Thoracic aorta (tissue), 2 donors: ENCODE measurements at regions not wholly inside any gene's neighbourhood (a gene's known extent, or its start where the extent isn't known, plus 50 kb on each side); places are given as distances from the start of the nearest gene placed in this dataset.

Experiments
- ATAC-seq: fragments of 150-250 bp; one replicate; pipeline ENCODE4 v1.8.0; 2017; ENCODE audit warnings: low read depth; ENCODE audit not compliant: insufficient number of reproducible peaks, low FRiP score
- DNase-seq: peaks from one replicate; pipeline ENCODE4 v3.0.0-alpha.2; 2020; ENCODE audit warnings: low spot score
- H3K27ac ChIP-seq, 2 donors: fragments of 200-600 bp; sonication (generic); 1 replicate in 1 of 2; 2 replicates in 1 of 2; pipeline ENCODE4 v1.5.1; 2016; ENCODE audit warnings: mild to moderate bottlenecking in 2 of 2, moderate library complexity in 2 of 2
- H3K27me3 ChIP-seq: fragments of 200-600 bp; sonication (generic); replicated peaks from 2 replicates; pipeline ENCODE4 v1.6.0; 2016; ENCODE audit warnings: mild to moderate bottlenecking; ENCODE audit not compliant: insufficient read depth
- H3K36me3 ChIP-seq: fragments of 200-600 bp; sonication (generic); one replicate; pipeline ENCODE4 v1.5.1; 2016
- H3K4me1 ChIP-seq, 2 donors: fragments of 200-600 bp; sonication (generic); 1 replicate in 1 of 2; 2 replicates in 1 of 2; pipeline versions ENCODE4 v1.5.1 to v1.6.0; 2016; ENCODE audit warnings: low read depth in 2 of 2, mild to moderate bottlenecking in 1 of 2; ENCODE audit not compliant: control insufficient read depth in 1 of 2
- H3K4me3 ChIP-seq: fragments of 200-600 bp; sonication (generic); 2 replicates; pipeline ENCODE4 v1.5.1; 2016; ENCODE audit warnings: mild to moderate bottlenecking
- H3K9me3 ChIP-seq: fragments of 200-600 bp; sonication (generic); 2 replicates; pipeline ENCODE4 v1.5.1; 2016
- CTCF ChIP-seq: fragments of 200-600 bp; sonication (generic); IDR thresholded peaks from one replicate; pipeline ENCODE4 v1.5.1; 2019; ENCODE audit warnings: antibody characterized with exemption

- H3K27ac ChIP-seq: no peak overlapping the region
- H3K9me3 ChIP-seq: peaks cover 5% of the 10 kb centered on the region
- DNase-seq: no peak
- H3K36me3 ChIP-seq: no peaks in the 10 kb centered on the region
- TF ChIP-seq CTCF: no peak
- no peaks in the 10 kb centered on the region for H3K27me3 ChIP-seq
- no peak for ATAC-seq
- H3K4me1 ChIP-seq: no peaks in the 10 kb centered on the region
- H3K4me3 ChIP-seq: no peak overlapping the region
These were observed 877.3 kb downstream of the ROBO2 start for GRCh38 chr3:77917225-77917624.

GRCh38 chr3:77919244-77919643 lies 879.3 kb downstream of the ROBO2 start:
- Histone ChIP-seq H3K4me3 (no peak overlapping the region), H3K4me1 (no peaks in the 10 kb centered on the region), H3K9me3 (peaks cover 5% of the 10 kb centered on the region), H3K27me3 (no peaks in the 10 kb centered on the region), H3K27ac (no peak overlapping the region), H3K36me3 (no peaks in the 10 kb centered on the region)
- no peak for TF ChIP-seq CTCF
- ATAC-seq (no peak), DNase-seq (no peak)

DNA sequence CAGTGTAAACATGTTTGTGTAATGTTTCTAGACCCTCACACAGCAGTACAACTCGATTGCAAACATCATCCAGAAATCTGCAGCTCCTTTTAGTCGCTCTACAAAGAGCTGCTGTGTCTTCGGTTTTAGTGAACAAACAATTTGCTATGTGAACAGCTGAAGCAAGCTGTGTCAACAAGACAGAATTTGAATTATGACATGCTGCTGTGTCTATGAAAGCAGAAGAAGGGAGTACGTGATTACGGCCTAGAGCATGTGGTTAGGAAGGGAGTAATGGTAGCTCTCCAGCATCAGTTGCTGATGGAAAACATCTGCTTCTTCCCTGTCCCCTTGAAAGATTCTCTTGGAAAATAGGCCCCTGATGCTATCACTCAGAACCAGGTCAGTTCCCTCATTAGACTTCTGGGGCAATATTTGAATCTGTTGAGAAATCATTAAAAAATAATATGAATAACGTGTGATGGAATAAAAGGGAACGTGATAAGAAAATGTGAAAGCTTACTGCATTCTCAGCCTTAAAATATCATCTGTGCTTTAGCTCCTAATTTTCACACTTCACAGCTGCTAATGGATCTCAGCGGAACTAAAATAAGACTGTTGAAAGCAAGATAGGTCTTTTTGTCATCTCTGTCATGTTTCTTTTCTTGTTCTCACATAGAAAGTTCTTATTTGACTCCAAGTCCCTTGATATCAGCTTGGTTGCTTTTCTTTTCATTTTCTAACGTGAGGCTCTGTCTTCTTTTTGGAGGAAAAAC lies 891.5 kb downstream of the ROBO2 start:
- Histone ChIP-seq H3K27me3 (no peaks in the 10 kb centered on the region), H3K9me3 (no peaks in the 10 kb centered on the region), H3K4me3 (no peak overlapping the region), H3K27ac (no peak overlapping the region), H3K4me1 (no peaks in the 10 kb centered on the region), H3K36me3 (no peaks in the 10 kb centered on the region)
- DNase-seq (no peak), ATAC-seq (no peak)
- no peak for TF ChIP-seq CTCF

- no peak for TF ChIP-seq CTCF
- Histone ChIP-seq H3K36me3 (no peaks in the 10 kb centered on the region), H3K4me3 (no peak overlapping the region), H3K27ac (no peak overlapping the region), H3K27me3 (no peaks in the 10 kb centered on the region), H3K9me3 (no peaks in the 10 kb centered on the region), H3K4me1 (no peaks in the 10 kb centered on the region)
- no peak for DNase-seq
- ATAC-seq: no peak
These were observed 893.0 kb downstream of the ROBO2 start for GRCh38 chr3:77932926-77933325.

- no peak for ATAC-seq
These were observed 894.0 kb downstream of the ROBO2 start for GRCh38 chr3:77933926-77934325.

More at GRCh38 chr3:77933926-77934325, 894.0 kb downstream of the ROBO2 start:
- Histone ChIP-seq H3K27ac (no peak overlapping the region), H3K4me3 (no peak overlapping the region), H3K27me3 (no peaks in the 10 kb centered on the region), H3K36me3 (no peaks in the 10 kb centered on the region), H3K9me3 (no peaks in the 10 kb centered on the region), H3K4me1 (no peaks in the 10 kb centered on the region)
- no peak for DNase-seq
- TF ChIP-seq CTCF: no peak
